Ovary (tissue), 7 donors: ENCODE measurements at regions not wholly inside any gene's neighbourhood (a gene's known extent, or its start where the extent isn't known, plus 50 kb on each side); places are given as distances from the start of the nearest gene placed in this dataset.

ENCODE experiments used
- DNase-seq, 5 donors: peaks; one replicate each; pipeline ENCODE4 v3.0.0-alpha.2; 2019 to 2020
- H3K27ac ChIP-seq, 2 donors: fragments of 200-600 bp; one replicate each; pipeline versions ENCODE4 v1.5.1 to v1.8.0; 2019 to 2022
- H3K27me3 ChIP-seq: fragments of 200-600 bp; one replicate; pipeline ENCODE4 v1.8.0; 2022
- H3K36me3 ChIP-seq: fragments of 200-600 bp; sonication (generic); one replicate; pipeline ENCODE4 v1.5.1; 2019
- H3K4me1 ChIP-seq: one replicate; pipeline ENCODE4 v1.8.1; 2013; ENCODE audit warnings: mild to moderate bottlenecking, moderate library complexity; ENCODE audit not compliant: insufficient read depth
- H3K4me3 ChIP-seq: fragments of 200-600 bp; sonication (generic); one replicate; pipeline ENCODE4 v1.5.1; 2017
- H3K9me3 ChIP-seq, 2 donors: fragments of 200-600 bp in 1 of 2; sonication (generic) in 1 of 2; one replicate each; pipeline versions ENCODE4 v1.5.1 to v1.8.1; 2013 to 2019; ENCODE audit warnings: mild to moderate bottlenecking in 1 of 2, moderate library complexity in 1 of 2
- EP300 ChIP-seq: sonication (generic); formaldehyde crosslinking; IDR thresholded peaks from one replicate; pipeline ENCODE4 v1.6.1; 2017; ENCODE audit warnings: antibody characterized with exemption
- POLR2A ChIP-seq: fragments of 450-650 bp; IDR thresholded peaks from one replicate; pipeline ENCODE4 v1.6.1; 2017; ENCODE audit warnings: antibody characterized with exemption, mild to moderate bottlenecking, moderate library complexity
- WGBS, 3 donors: extraction: QIAGEN DNeasy Blood & Tissue Kit in 1 of 3; methylation state at CpG; one replicate each; pipeline versions ENCODE4 v1.1.5 to v1.1.7; 2013 to 2017; 5-methylcytosine and 5-hydroxymethylcytosine counted together
- intact Hi-C, 4 donors: fragments of 100-400 bp; cut with DNase I; formaldehyde crosslinking; loops; one replicate each; pipeline versions ENCODE4 v1.11.0 to v1.15.1; 2022 to 2023
- TF ChIP-seq, protein P1 (sequence below), 3 donors: fragments of 450-650 bp in 2 of 3; fragments of 200-600 bp in 1 of 3; IDR thresholded peaks; one replicate each; pipeline versions ENCODE4 v1.5.1 to v1.8.0; 2016 to 2022; ENCODE audit warnings: antibody characterized with exemption in 3 of 3, mild to moderate bottlenecking in 1 of 3
- donor health status: DM: no; HTN: no; CAD: no; lungs with moderate emphysema.
- donor health status: DM: no; HTN: no; CAD: no.
- donor health status: Bipolar disorder and iron deficiency.
- donor health status: DM: no; HTN: no; CAD: no.
- donor health status: DM: yes; HTN: yes; CAD: no.

DNA sequence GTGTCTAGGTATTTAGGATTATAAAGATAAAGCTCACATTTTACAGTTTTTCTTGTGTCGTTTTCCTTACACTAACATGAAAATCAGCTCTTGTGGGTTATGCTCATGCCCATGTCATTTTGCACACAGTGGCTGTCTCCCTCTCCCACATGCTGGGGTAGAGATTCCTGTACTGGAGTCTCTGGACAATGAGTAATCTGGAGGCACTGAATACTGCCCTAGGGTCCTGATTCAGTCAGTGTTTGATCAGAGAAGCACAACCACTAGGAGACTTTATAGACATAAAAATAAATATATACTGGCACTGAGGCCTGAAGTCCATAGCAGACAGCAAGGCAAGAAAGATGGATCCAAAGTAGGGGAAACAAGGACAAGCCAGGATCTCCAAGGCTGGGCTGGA lies 1008.8 kb downstream of the KCNMA1 start:
- TF ChIP-seq, protein P1, sequence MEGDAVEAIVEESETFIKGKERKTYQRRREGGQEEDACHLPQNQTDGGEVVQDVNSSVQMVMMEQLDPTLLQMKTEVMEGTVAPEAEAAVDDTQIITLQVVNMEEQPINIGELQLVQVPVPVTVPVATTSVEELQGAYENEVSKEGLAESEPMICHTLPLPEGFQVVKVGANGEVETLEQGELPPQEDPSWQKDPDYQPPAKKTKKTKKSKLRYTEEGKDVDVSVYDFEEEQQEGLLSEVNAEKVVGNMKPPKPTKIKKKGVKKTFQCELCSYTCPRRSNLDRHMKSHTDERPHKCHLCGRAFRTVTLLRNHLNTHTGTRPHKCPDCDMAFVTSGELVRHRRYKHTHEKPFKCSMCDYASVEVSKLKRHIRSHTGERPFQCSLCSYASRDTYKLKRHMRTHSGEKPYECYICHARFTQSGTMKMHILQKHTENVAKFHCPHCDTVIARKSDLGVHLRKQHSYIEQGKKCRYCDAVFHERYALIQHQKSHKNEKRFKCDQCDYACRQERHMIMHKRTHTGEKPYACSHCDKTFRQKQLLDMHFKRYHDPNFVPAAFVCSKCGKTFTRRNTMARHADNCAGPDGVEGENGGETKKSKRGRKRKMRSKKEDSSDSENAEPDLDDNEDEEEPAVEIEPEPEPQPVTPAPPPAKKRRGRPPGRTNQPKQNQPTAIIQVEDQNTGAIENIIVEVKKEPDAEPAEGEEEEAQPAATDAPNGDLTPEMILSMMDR (IDR thresholded peaks at IDR 0.05), result no peak
- no peak for TF ChIP-seq EP300
- no peak for TF ChIP-seq POLR2A
- no peaks in the 10 kb centered on the region for H3K9me3 ChIP-seq
- 76 to 86% (median 85%) methylated on average over 1 of the region's 1 CpG for WGBS, 3 donors
- no peaks in the 10 kb centered on the region for H3K27me3 ChIP-seq
- no peak for DNase-seq
- intact Hi-C loops, result no loop called here
- H3K36me3 ChIP-seq, result no peaks in the 10 kb centered on the region
- H3K4me3 ChIP-seq, result no peak overlapping the region
- H3K4me1 ChIP-seq, result peaks cover 4% of the 10 kb centered on the region
- H3K27ac ChIP-seq, result no peak overlapping the region

DNA sequence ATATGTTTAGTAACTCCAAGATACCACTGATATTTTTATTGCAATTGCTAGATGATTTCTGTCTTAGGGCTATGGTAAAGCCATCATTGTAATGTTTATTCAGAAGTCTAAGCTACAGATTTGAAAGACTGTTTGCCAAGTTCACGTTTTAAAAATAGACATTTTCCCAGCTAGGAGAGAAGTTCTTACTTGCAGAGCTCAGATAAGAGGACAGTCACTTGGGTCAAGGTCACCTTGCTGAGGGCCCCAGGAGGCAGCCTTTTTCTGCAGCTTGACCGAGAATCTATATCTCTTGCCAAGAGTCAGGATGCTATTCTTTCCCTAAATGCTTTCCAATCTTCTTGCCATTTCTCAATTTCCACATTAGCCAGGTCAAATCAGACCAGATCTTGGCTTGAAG lies 1011.2 kb downstream of the KCNMA1 start:
- Histone ChIP-seq H3K4me1 (peaks cover 3% of the 10 kb centered on the region), H3K27me3 (no peaks in the 10 kb centered on the region), H3K4me3 (no peak overlapping the region), H3K9me3 (no peaks in the 10 kb centered on the region), H3K27ac (no peak overlapping the region), H3K36me3 (no peaks in the 10 kb centered on the region)
- 0 to 2% (median 0%) methylated on average over 2 of the region's 2 CpGs for WGBS, 3 donors
- peak in 3 of 5 donors; percentile 35 to 51 (median 38) for DNase-seq
- TF ChIP-seq, protein P1 (IDR thresholded peaks at IDR 0.05), result no peak
- TF ChIP-seq POLR2A, result no peak
- TF ChIP-seq EP300, result no peak
- intact Hi-C loops, result no loop called here

DNA sequence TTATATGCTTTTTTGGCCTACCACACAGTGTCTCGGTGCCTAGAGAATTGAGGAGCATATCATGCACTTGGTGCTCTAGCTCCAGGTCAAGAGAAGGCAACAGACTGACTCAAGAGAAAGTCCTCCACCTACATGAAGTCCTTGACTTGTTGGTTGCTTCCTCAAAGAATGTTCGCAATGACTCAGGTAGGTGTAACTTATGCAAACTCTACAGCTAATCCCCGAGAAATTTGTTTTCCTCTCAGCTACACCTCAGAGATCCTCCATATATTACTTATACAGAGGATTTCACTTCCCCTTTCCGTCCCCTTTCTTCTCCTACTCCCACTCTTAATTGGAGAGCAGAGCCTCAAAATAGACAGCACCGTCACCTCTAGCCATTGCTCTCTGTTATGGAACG lies 1013.1 kb downstream of the KCNMA1 start:
- TF ChIP-seq, protein P1 (IDR thresholded peaks at IDR 0.05), result no peak
- TF ChIP-seq POLR2A (no peak), EP300 (no peak)
- Histone ChIP-seq H3K27me3 (no peaks in the 10 kb centered on the region), H3K9me3 (no peaks in the 10 kb centered on the region), H3K36me3 (no peaks in the 10 kb centered on the region), H3K4me1 (peaks cover 3% of the 10 kb centered on the region), H3K27ac (no peak overlapping the region), H3K4me3 (no peak overlapping the region)
- intact Hi-C loops, result no loop called here
- DNase-seq, result no peak
- WGBS, 3 donors, result 94 to 97% (median 96%) methylated on average over 6 of the region's 6 CpGs

DNA sequence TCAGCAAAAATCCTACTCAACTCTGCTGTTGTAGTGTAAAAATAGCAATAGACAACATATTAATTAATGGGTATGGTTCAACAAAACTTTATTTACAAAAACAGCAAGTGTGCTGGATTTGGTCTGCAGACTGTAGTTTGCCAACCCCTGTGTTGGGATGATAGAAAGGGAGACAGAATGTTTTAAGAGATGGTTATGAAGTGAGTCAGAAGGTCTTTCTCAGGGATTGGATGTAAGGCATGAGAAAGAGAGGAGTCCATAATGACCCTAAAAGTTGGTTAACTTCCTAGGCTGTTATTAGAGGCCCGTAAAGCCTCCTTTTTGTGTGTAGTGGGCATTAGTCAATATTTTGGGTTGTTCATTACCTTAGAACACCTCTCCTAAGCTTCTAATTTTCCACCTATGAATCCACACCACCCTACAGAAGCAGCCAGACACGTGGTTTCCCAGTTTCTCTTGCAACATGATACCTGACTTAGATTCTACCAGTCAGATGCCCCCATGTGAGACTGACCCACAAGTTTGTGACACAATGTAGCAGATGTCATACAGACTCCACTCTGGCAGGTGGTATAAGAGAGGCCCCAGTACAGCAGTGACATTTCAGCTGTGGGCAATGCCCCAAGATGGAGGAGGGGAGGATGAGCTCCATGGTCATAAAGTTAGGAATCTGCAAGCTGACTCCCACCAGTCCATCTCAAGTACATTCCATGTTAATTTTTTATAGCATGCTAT lies 1015.6 kb downstream of the KCNMA1 start:
- no peak overlapping the region for H3K4me3 ChIP-seq
- 36 to 82% (median 41%) methylated on average over 2 of the region's 2 CpGs for WGBS, 3 donors

More for the DNA sequence above, 1015.6 kb downstream of the KCNMA1 start:
- no peak overlapping the region for H3K27ac ChIP-seq
- no peaks in the 10 kb centered on the region for H3K36me3 ChIP-seq
- peaks cover 3% of the 10 kb centered on the region for H3K4me1 ChIP-seq
- H3K9me3 ChIP-seq, result no peaks in the 10 kb centered on the region
- no peaks in the 10 kb centered on the region for H3K27me3 ChIP-seq
- no peak for DNase-seq
- TF ChIP-seq POLR2A (no peak), EP300 (no peak)
- TF ChIP-seq, protein P1 (IDR thresholded peaks at IDR 0.05), result no peak
- intact Hi-C loops, result no loop called here
